HUES48 (cell line): ENCODE measurements at regions not wholly inside any gene's neighbourhood (a gene's known extent, or its start where the extent isn't known, plus 50 kb on each side); places are given as distances from the start of the nearest gene placed in this dataset.
"Not testable (repeated sequence)": the region's sequence is repeated elsewhere in the genome, so short reads cannot be mapped to it uniquely, and the experiment has no call there.

Experiments
- H3K27ac ChIP-seq: one replicate; pipeline ENCODE4 v1.7.0; 2013; ENCODE audit warnings: low read depth, low read length, inconsistent platforms
- H3K27me3 ChIP-seq: 2 replicates; pipeline ENCODE4 v1.6.1; 2013; ENCODE audit warnings: mild to moderate bottlenecking, low read length; ENCODE audit not compliant: control insufficient read depth, insufficient read depth
- H3K36me3 ChIP-seq: 2 replicates; pipeline ENCODE4 v1.6.1; 2013; ENCODE audit warnings: low read length; ENCODE audit not compliant: control insufficient read depth, insufficient read depth
- H3K4me1 ChIP-seq: 2 replicates; pipeline ENCODE4 v1.6.1; 2013; ENCODE audit warnings: mild to moderate bottlenecking, low read length; ENCODE audit not compliant: control insufficient read depth, insufficient read depth
- H3K4me3 ChIP-seq: 2 replicates; pipeline ENCODE4 v1.5.1; 2013; ENCODE audit warnings: mild to moderate bottlenecking, low read depth, low read length
- H3K9ac ChIP-seq: 2 replicates; pipeline ENCODE4 v1.6.1; 2013; ENCODE audit warnings: mild to moderate bottlenecking, low read depth, low read length, moderate library complexity
- H3K9me3 ChIP-seq: 2 replicates; pipeline ENCODE4 v1.6.1; 2013; ENCODE audit warnings: low read length; ENCODE audit not compliant: control insufficient read depth, insufficient read depth

DNA sequence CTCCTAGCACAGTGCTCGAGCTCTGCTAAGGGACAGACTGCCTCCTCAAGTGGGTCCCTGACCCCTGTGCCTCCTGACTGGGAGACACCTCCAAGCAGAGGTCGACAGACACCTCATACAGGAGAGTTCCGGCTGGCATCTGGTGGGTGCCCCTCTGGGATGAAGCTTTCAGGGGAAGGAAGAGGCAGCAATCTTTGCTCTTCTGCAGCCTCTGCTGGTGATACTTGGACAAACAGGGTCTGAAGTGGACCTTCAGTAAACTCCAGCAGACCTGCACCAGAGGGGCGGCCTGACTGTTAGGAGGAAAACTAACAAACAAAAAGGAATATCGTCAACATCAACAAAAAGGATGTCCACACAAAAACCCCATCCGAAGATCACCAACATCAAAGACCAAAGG, 60.6 kb upstream of the DCN start:
- not testable (repeated sequence) for H3K9ac ChIP-seq, H3K4me1 ChIP-seq, H3K36me3 ChIP-seq, H3K27me3 ChIP-seq, H3K27ac ChIP-seq, H3K9me3 ChIP-seq, H3K4me3 ChIP-seq

DNA sequence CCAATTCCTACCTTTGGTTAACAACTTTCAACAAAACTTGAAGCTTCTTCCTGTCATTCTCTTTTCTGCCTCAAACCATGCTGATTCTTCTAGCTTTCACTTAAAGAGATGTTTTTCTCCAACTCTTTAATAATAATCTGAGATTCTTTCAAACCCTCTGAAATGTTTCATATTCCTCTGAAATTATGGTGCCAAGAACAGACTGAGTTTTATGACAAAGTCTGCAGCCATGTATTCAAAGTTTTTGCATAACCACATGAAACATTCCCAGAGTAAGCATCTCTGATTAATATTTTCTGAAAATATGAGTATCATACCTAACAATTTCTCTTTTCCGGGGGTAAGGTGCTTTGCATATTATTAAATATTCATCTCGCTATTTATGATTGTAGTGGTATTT, 59.1 kb upstream of the DCN start:
- Histone ChIP-seq H3K4me3 (no peak overlapping the region), H3K27me3 (no peaks in the 10 kb centered on the region), H3K36me3 (no peaks in the 10 kb centered on the region), H3K9me3 (no peaks in the 10 kb centered on the region), H3K4me1 (0 out of 2 replicates have a peak, but pooled peaks cover 3% of the 10 kb centered on the region), H3K9ac (no peak overlapping the region), H3K27ac (no peak overlapping the region)

DNA sequence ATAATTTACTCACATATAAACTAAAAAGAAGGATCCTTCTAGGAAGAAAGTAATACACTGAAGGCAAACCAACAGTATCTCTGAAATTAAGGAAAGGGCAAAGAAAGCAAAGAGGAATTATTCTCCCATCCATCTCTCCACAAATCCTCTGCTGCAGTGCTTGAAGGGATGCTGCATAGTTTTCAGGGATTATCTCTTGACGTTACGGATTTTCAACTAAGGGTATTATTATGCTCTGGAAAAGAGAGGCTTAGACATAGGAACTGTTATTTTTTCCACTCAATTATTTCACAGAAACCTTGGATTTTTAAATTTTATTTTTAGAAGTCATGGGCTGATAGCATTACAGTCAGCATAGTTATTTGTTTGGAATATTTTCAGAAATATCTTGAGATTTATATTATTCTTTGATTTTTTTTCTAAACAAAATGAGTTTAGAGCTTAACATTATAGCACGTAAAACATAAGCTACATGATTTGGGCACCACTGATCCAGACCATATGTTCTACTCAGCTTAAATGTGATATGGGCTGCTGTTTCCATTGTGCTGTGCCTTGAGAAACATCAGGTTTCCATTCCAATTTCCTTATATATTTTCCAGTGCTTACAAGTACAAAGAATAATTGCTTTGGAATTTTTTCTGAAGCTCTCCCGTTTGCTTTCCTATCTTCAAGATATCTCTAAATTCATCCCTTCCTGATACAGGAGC, 57.9 kb upstream of the DCN start:
- H3K9me3 ChIP-seq: no peaks in the 10 kb centered on the region

DNA sequence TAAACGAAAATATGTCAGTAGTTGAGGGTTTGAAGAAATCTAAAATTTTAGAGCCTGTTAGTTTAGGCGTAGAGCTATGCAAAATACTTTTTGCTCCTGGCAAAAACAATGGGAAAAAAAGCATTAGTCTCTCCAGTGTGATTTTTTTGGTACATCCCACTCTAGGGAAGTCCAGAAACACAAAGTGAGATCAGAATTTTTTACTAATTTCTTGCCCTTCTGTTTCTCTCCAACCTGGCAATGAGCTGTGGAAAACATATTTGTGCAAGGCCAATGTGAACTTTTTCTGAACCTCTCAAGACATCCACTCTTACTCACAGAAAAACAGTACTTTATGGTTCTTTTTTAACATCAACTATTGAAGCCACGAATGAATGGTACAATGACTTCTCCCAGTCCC, 56.9 kb upstream of the DCN start:
- no peak overlapping the region for H3K9ac ChIP-seq
- no peak overlapping the region for H3K27ac ChIP-seq
- H3K27me3 ChIP-seq: no peaks in the 10 kb centered on the region
- no peaks in the 10 kb centered on the region for H3K36me3 ChIP-seq
- 0 out of 2 replicates have a peak, but pooled peaks cover 3% of the 10 kb centered on the region for H3K4me1 ChIP-seq
- no peaks in the 10 kb centered on the region for H3K9me3 ChIP-seq
- H3K4me3 ChIP-seq: no peak overlapping the region

More for the DNA sequence above, 57.9 kb upstream of the DCN start:
- H3K27ac ChIP-seq: no peak overlapping the region
- no peaks in the 10 kb centered on the region for H3K27me3 ChIP-seq
- H3K4me1 ChIP-seq: 0 out of 2 replicates have a peak, but pooled peaks cover 3% of the 10 kb centered on the region
- H3K36me3 ChIP-seq: no peaks in the 10 kb centered on the region
- H3K4me3 ChIP-seq: no peak overlapping the region
- no peak overlapping the region for H3K9ac ChIP-seq
